HepG2 (cell line): ENCODE measurements at regions not wholly inside any gene's neighbourhood (a gene's known extent, or its start where the extent isn't known, plus 50 kb on each side); places are given as distances from the start of the nearest gene placed in this dataset.

Experiments
- ATF3 ChIP-seq: sonication (generic); formaldehyde crosslinking; IDR thresholded peaks from 2 replicates; pipeline ENCODE4 v1.4.0; 2020; ENCODE audit warnings: missing genetic modification reagents
- CBX2 ChIP-seq, 2 experiments: fragments of 200-600 bp in 1 of 2; sonication (generic); formaldehyde crosslinking in 1 of 2; IDR thresholded peaks; 2 replicates each; pipeline versions ENCODE4 v1.7.0 to v1.8.1; 2018 to 2022; ENCODE audit warnings: low read depth in 2 of 2, low read length in 1 of 2, mild to moderate bottlenecking in 1 of 2, missing genetic modification reagents in 1 of 2
- EZH2 ChIP-seq: conservative IDR thresholded peaks from 2 replicates; pipeline ENCODE4 v1.6.1; 2012; ENCODE audit warnings: mild to moderate bottlenecking, low read depth, low read length, moderate library complexity
- FOXA3 ChIP-seq: IDR thresholded peaks from 2 replicates; pipeline ENCODE4 v1.6.1; 2016; ENCODE audit warnings: missing genetic modification reagents, missing compliant biosample characterization
- HCFC1 ChIP-seq: fragments of 150-350 bp; IDR thresholded peaks from 2 replicates; pipeline ENCODE4 v1.6.1; 2014; ENCODE audit warnings: low read depth, low read length
- PBX3 ChIP-seq: sonication (generic); formaldehyde crosslinking; IDR thresholded peaks from 2 replicates; pipeline ENCODE4 v1.8.1; 2023; ENCODE audit warnings: missing genetic modification reagents, inconsistent platforms, borderline replicate concordance
- REPIN1 ChIP-seq: sonication (generic); formaldehyde crosslinking; IDR thresholded peaks from 2 replicates; pipeline ENCODE4 v1.8.0; 2022; ENCODE audit warnings: missing genetic modification reagents, low read depth, mild to moderate bottlenecking, borderline replicate concordance
- TBP ChIP-seq: sonication (generic); formaldehyde crosslinking; IDR thresholded peaks from 2 replicates; pipeline ENCODE4 v1.5.0; 2020; ENCODE audit warnings: missing genetic modification reagents
- TIGD3 ChIP-seq: sonication (generic); formaldehyde crosslinking; IDR thresholded peaks from 2 replicates; pipeline ENCODE4 v1.5.1; 2020; ENCODE audit warnings: mild to moderate bottlenecking, missing genetic modification reagents, borderline replicate concordance
- ZNF589 ChIP-seq: sonication (generic); formaldehyde crosslinking; conservative IDR thresholded peaks from 2 replicates; pipeline ENCODE4 v1.8.0; 2022; ENCODE audit warnings: mild to moderate bottlenecking, moderate library complexity, missing genetic modification reagents
- TF ChIP-seq, protein P1 (sequence below): sonication (generic); formaldehyde crosslinking; IDR thresholded peaks from 2 replicates; pipeline ENCODE4 v1.4.0; 2020; ENCODE audit warnings: mild to moderate bottlenecking, missing genetic modification reagents
- TF ChIP-seq, protein P2 (sequence below): sonication (generic); formaldehyde crosslinking; IDR thresholded peaks from 2 replicates; pipeline ENCODE4 v1.4.0; 2020; ENCODE audit warnings: missing genetic modification reagents, borderline replicate concordance

GRCh38 chr5:2680979-2681378, 70.5 kb downstream of the IRX2 start:
- no peak for TF ChIP-seq TBP
- no peak for TF ChIP-seq HCFC1
- TF ChIP-seq, protein P1, sequence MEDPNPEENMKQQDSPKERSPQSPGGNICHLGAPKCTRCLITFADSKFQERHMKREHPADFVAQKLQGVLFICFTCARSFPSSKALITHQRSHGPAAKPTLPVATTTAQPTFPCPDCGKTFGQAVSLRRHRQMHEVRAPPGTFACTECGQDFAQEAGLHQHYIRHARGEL (CRISPR knock-in tag), result no peak
- no peak for TF ChIP-seq TIGD3 (CRISPR knock-in tag)
- TF ChIP-seq FOXA3 (CRISPR knock-in tag), result no peak
- no peak for TF ChIP-seq CBX2 (IDR thresholded peaks at IDR 0.05; ENCODE audit: low read depth, low read length)
- TF ChIP-seq CBX2 (CRISPR knock-in tag; IDR thresholded peaks at IDR 0.05; ENCODE audit: low read depth), result no peak
- TF ChIP-seq ZNF589 (CRISPR knock-in tag), result no peak
- TF ChIP-seq ATF3 (CRISPR knock-in tag), result no peak
- TF ChIP-seq, protein P2, sequence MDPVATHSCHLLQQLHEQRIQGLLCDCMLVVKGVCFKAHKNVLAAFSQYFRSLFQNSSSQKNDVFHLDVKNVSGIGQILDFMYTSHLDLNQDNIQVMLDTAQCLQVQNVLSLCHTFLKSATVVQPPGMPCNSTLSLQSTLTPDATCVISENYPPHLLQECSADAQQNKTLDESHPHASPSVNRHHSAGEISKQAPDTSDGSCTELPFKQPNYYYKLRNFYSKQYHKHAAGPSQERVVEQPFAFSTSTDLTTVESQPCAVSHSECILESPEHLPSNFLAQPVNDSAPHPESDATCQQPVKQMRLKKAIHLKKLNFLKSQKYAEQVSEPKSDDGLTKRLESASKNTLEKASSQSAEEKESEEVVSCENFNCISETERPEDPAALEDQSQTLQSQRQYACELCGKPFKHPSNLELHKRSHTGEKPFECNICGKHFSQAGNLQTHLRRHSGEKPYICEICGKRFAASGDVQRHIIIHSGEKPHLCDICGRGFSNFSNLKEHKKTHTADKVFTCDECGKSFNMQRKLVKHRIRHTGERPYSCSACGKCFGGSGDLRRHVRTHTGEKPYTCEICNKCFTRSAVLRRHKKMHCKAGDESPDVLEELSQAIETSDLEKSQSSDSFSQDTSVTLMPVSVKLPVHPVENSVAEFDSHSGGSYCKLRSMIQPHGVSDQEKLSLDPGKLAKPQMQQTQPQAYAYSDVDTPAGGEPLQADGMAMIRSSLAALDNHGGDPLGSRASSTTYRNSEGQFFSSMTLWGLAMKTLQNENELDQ (CRISPR knock-in tag), result no peak
- TF ChIP-seq EZH2, result no peak
- no peak for TF ChIP-seq PBX3 (CRISPR knock-in tag)
- TF ChIP-seq REPIN1, result no peak
